ENCODE measurements at regions not wholly inside any gene's neighbourhood (a gene's known extent, or its start where the extent isn't known, plus 50 kb on each side); places are given as distances from the start of the nearest gene placed in this dataset.

DNA sequence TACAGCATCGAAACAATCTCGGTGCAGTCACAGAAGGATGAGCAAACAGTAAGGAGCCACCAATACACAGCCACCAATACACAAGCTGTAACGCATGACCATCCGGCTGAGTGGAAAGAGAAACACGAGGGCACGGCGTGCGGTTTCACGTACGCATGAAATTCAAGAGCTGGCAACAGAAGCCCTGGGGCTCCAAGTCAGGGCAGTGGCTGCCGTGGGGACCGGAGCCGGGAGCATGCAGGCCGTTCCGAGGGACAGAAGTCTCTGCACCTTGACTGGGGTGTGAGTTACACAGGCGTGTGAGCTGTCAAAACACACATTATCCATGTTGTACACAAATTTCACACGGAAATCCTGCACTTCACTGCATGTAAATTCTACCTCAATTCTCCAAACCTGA lies 50.6 kb upstream of the METRNL start:
- no peak overlapping the region for H3K27ac ChIP-seq (replicated peaks; ENCODE audit: low read length)
- peaks cover 1% of the 10 kb centered on the region for H3K79me1 ChIP-seq (ENCODE audit: low read depth, low read length)
- H3K27me3 ChIP-seq (ENCODE audit: control insufficient read depth in 3 of 3, insufficient read depth in 3 of 3, low read depth in 1 of 3, low read length in 3 of 3): no peaks in the 10 kb centered on the region
- no peak overlapping the region for H2BK5ac ChIP-seq (ENCODE audit: low read length)
- no peak overlapping the region for H3K4ac ChIP-seq (ENCODE audit: low read length)
- H2AK5ac ChIP-seq (ENCODE audit: low read depth, low read length): no peak overlapping the region
- H3K9ac ChIP-seq (ENCODE audit: low read depth, low read length, poor library complexity): no peak overlapping the region
- H3K23ac ChIP-seq (ENCODE audit: low read depth, low read length, poor library complexity): no peak overlapping the region
- H4K91ac ChIP-seq (ENCODE audit: low read depth, low read length, poor library complexity): no peak overlapping the region
- H3K9me3 ChIP-seq (replicated peaks in 1 of 2; ENCODE audit: control insufficient read depth in 2 of 2, insufficient read depth in 1 of 2, low read depth in 1 of 2, low read length in 2 of 2): peaks cover 4 to 5% of the 10 kb centered on the region in 2 donors
- no peak overlapping the region for H2BK120ac ChIP-seq (ENCODE audit: low read depth, low read length)
- no peak overlapping the region for H4K8ac ChIP-seq (ENCODE audit: low read depth, low read length)
- no peak overlapping the region for H2BK15ac ChIP-seq (ENCODE audit: low read length)
- no peak for DNase-seq (ENCODE audit: low spot score)
- no peak overlapping the region for H3K14ac ChIP-seq (ENCODE audit: low read length)
- H3K4me3 ChIP-seq (ENCODE audit: low read length in 2 of 2): no peak overlapping the region
- H3K36me3 ChIP-seq (replicated peaks in 1 of 2; ENCODE audit: control insufficient read depth in 2 of 2, insufficient read depth in 2 of 2, low read length in 2 of 2): peaks cover 2 to 42% of the 10 kb centered on the region in 2 donors
- no peak overlapping the region for H2BK12ac ChIP-seq (ENCODE audit: low read length)
- no peak overlapping the region for H3K4me2 ChIP-seq (ENCODE audit: insufficient read depth, low read length, poor library complexity, severe bottlenecking)
- no CpG with 5 or more reads among the region's 17 CpGs for WGBS, 2 donors (ENCODE audit: extremely low coverage in 2 of 2, insufficient read length in 2 of 2, insufficient replicate concordance in 1 of 2)
- no peak overlapping the region for H2AFZ ChIP-seq (ENCODE audit: low read length)
- H3K4me1 ChIP-seq (ENCODE audit: control insufficient read depth in 2 of 2, insufficient read depth in 1 of 2, low read depth in 1 of 2, low read length in 2 of 2): peaks cover 2 to 3% of the 10 kb centered on the region in 2 donors
- H3K18ac ChIP-seq (ENCODE audit: low read length): no peak overlapping the region

DNA sequence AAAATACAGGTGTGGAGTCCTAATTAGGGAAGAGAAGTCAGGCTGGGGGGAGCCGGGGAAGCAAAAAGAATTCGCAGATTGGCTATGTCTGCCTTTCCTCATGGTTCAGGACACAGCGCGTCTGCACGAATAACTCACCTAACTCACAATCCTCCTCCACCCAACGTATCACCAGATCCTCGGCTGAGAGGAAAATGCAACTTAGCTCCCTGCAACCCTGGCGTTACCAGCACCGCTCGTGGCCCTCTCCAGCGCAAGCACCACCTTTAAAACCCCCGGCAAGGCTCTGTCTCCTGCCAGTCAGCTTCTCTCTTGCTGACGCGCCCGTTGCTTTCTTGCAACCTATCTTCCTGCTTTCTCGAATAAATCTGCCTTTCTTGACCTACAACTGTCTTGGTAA lies 49.8 kb upstream of the METRNL start:
- no CpG with 5 or more reads among the region's 16 CpGs for WGBS, 2 donors (ENCODE audit: extremely low coverage in 2 of 2, insufficient read length in 2 of 2, insufficient replicate concordance in 1 of 2)
- peak overlapping the region in 1 of 2 donors; percentile 25 for H3K4me3 ChIP-seq (ENCODE audit: low read length in 2 of 2)

More for the DNA sequence above, 49.8 kb upstream of the METRNL start:
- no peaks in the 10 kb centered on the region for H3K27me3 ChIP-seq (ENCODE audit: control insufficient read depth in 3 of 3, insufficient read depth in 3 of 3, low read depth in 1 of 3, low read length in 3 of 3)
- H3K9me3 ChIP-seq (replicated peaks in 1 of 2; ENCODE audit: control insufficient read depth in 2 of 2, insufficient read depth in 1 of 2, low read depth in 1 of 2, low read length in 2 of 2): peaks cover 5 to 10% of the 10 kb centered on the region in 2 donors
- no peak overlapping the region for H4K8ac ChIP-seq (ENCODE audit: low read depth, low read length)
- H2BK15ac ChIP-seq (ENCODE audit: low read length): no peak overlapping the region
- H4K91ac ChIP-seq (ENCODE audit: low read depth, low read length, poor library complexity): no peak overlapping the region
- no peak overlapping the region for H2AFZ ChIP-seq (ENCODE audit: low read length)
- no peak overlapping the region for H2BK5ac ChIP-seq (ENCODE audit: low read length)
- no peak overlapping the region for H2AK5ac ChIP-seq (ENCODE audit: low read depth, low read length)
- no peak overlapping the region for H3K23ac ChIP-seq (ENCODE audit: low read depth, low read length, poor library complexity)
- peaks cover 2 to 3% of the 10 kb centered on the region in 2 donors for H3K4me1 ChIP-seq (ENCODE audit: control insufficient read depth in 2 of 2, insufficient read depth in 1 of 2, low read depth in 1 of 2, low read length in 2 of 2)
- H2BK12ac ChIP-seq (ENCODE audit: low read length): no peak overlapping the region
- no peak overlapping the region for H3K4me2 ChIP-seq (ENCODE audit: insufficient read depth, low read length, poor library complexity, severe bottlenecking)
- H3K79me1 ChIP-seq (ENCODE audit: low read depth, low read length): peaks cover under 1% of the 10 kb centered on the region
- no peak overlapping the region for H3K27ac ChIP-seq (replicated peaks; ENCODE audit: low read length)
- H3K4ac ChIP-seq (ENCODE audit: low read length): no peak overlapping the region
- H3K9ac ChIP-seq (ENCODE audit: low read depth, low read length, poor library complexity): no peak overlapping the region
- H2BK120ac ChIP-seq (ENCODE audit: low read depth, low read length): no peak overlapping the region
- H3K36me3 ChIP-seq (replicated peaks in 1 of 2; ENCODE audit: control insufficient read depth in 2 of 2, insufficient read depth in 2 of 2, low read length in 2 of 2): peaks cover 2 to 41% of the 10 kb centered on the region in 2 donors
- H3K18ac ChIP-seq (ENCODE audit: low read length): peak overlapping the region; percentile 11
- no peak overlapping the region for H3K14ac ChIP-seq (ENCODE audit: low read length)
- DNase-seq (ENCODE audit: low spot score): no peak
